ENCODE measurements at regions not wholly inside any gene's neighbourhood (a gene's known extent, or its start where the extent isn't known, plus 50 kb on each side); places are given as distances from the start of the nearest gene placed in this dataset.

GRCh38 chr11:122556605-122557004 is 98.9 kb upstream of the UBASH3B start (continued):
- TF ChIP-seq MGA (IDR thresholded peaks at IDR 0.05): peak; percentile 42; the same call in 1 of the 2 replicates
- TF ChIP-seq MAZ (CRISPR knock-in tag; conservative IDR thresholded peaks at IDR 0.05 in 1 of 2, IDR thresholded peaks at IDR 0.05 in 1 of 2): 0 out of 4 replicates have a peak, but pooled peaks of 1 of the 2 experiments have one; percentile 26
- peak; percentile 67 for TF ChIP-seq CTCFL (IDR thresholded peaks at IDR 0.05; ENCODE audit: borderline replicate concordance, insufficient read depth, low read depth, low read length, poor library complexity, severe bottlenecking)
- TF ChIP-seq RBBP5 (IDR thresholded peaks at IDR 0.05; ENCODE audit: borderline replicate concordance, insufficient read depth, low read length, poor library complexity, severe bottlenecking): no peak

All from K562 (cell line).